ENCODE measurements at regions not wholly inside any gene's neighbourhood (a gene's known extent, or its start where the extent isn't known, plus 50 kb on each side); places are given as distances from the start of the nearest gene placed in this dataset.

DNA sequence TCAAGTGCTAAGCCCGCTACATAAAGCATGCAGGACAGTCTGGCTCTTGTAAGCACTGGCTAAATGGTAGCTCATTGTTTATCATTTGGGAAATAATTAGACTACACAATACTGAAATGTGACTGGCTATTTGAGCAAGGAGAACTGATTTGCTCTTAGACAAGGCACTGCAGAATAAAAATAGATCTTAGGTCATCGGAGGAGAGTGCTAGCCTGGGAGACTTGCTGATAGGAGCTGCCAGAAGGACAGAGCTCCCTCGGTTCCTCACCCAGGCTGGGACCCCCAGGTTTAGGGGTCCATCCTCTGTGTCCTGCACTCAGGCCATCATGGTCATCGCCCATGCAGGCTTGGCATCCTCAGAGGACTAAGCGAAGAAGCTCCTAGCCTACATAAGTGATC, 184.4 kb upstream of the NCAM1 start:
- no peak for FAIRE-seq
- CTCF ChIA-PET (ENCODE audit: low intra/inter-chr PET ratio, low total read pairs), result no interaction called here
- 65% methylated on average over 2 of the region's 5 CpGs for WGBS (ENCODE audit: low lambda C conversion rate)

DNA sequence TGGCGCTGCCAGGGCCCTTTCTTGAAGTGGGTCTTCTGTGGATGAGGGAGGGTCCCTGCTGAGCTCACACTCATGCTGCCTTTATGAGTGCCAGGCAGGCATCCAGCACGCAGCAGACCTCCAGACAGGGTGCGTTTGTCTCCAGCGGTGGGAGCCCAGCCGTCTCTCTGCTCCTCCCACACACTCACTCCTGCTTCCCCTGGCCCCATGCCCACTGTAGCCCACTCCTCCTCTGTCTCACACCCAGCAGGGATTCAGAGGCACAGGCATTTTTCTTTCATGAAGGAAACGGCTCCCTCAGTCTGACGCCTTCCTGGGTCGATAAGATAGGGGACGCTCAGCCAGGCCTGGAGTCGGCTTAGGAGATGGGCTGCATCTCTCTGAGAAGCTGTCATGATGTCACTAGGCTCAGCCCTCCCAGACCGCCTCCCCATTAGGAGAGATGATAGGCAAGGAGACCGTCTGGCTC, 183.9 kb upstream of the NCAM1 start:
- CTCF ChIA-PET (ENCODE audit: low intra/inter-chr PET ratio, low total read pairs), result no interaction called here
- Histone ChIP-seq H3K4me1 (ENCODE audit: insufficient read depth, low read length) (no peaks in the 10 kb centered on the region), H3K4me3 (replicated peaks in 1 of 3; ENCODE audit: insufficient read depth in 1 of 3, low read depth in 2 of 3, low read length in 3 of 3) (no peak overlapping the region), H3K27me3 (ENCODE audit: control insufficient read depth in 1 of 2, insufficient read depth in 2 of 2, low read length in 2 of 2) (peaks cover 0 to 17% of the 10 kb centered on the region in 2 experiments; a peak in 3 of 5 replicates), H3K36me3 (replicated peaks in 1 of 2; ENCODE audit: control insufficient read depth in 1 of 2, insufficient read depth in 2 of 2, low read length in 2 of 2) (no peaks in the 10 kb centered on the region), H2AFZ (ENCODE audit: low read length) (no peak overlapping the region), H3K4me2 (ENCODE audit: low read depth, low read length) (no peak overlapping the region), H3K27ac (ENCODE audit: extremely low read length, insufficient read depth, low read length) (no peak overlapping the region), H3K9ac (ENCODE audit: insufficient read depth, low read depth, low read length) (no peak overlapping the region), H3K79me2 (ENCODE audit: insufficient read depth, low read length) (no peaks in the 10 kb centered on the region), H3K9me3 (ENCODE audit: low read length) (no peaks in the 10 kb centered on the region), H4K20me1 (ENCODE audit: insufficient read depth, low read length) (no peaks in the 10 kb centered on the region)
- in situ Hi-C loops (cut with HindIII; ENCODE audit: extremely low pct_ligation_motif_present, low pct_unique_long_range_greater_than_20kb), result no loop called here
- POLR2A ChIA-PET, result no interaction called here
- 25% methylated on average over 9 of the region's 12 CpGs for WGBS (ENCODE audit: low lambda C conversion rate)
- ATAC-seq, result no peak
- BruUV-seq (replicated peaks), result no TSS peak
- DNase-seq (ENCODE audit: low spot score), result no peak
- intact Hi-C loops (cut with micrococcal nuclease; ENCODE audit: unreplicated experiment), result no loop called here
- no peak for FAIRE-seq
- TF ChIP-seq, protein P1, sequence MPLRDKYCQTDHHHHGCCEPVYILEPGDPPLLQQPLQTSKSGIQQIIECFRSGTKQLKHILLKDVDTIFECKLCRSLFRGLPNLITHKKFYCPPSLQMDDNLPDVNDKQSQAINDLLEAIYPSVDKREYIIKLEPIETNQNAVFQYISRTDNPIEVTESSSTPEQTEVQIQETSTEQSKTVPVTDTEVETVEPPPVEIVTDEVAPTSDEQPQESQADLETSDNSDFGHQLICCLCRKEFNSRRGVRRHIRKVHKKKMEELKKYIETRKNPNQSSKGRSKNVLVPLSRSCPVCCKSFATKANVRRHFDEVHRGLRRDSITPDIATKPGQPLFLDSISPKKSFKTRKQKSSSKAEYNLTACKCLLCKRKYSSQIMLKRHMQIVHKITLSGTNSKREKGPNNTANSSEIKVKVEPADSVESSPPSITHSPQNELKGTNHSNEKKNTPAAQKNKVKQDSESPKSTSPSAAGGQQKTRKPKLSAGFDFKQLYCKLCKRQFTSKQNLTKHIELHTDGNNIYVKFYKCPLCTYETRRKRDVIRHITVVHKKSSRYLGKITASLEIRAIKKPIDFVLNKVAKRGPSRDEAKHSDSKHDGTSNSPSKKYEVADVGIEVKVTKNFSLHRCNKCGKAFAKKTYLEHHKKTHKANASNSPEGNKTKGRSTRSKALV (CRISPR knock-in tag; IDR thresholded peaks at IDR 0.05), result no peak
- no peak for TF ChIP-seq ELF4 (CRISPR knock-in tag; IDR thresholded peaks at IDR 0.05; ENCODE audit: borderline replicate concordance)
- no peak for TF ChIP-seq ZFP82 (CRISPR knock-in tag; IDR thresholded peaks at IDR 0.05; ENCODE audit: borderline replicate concordance)
- TF ChIP-seq ZNF773 (CRISPR knock-in tag; IDR thresholded peaks at IDR 0.05; ENCODE audit: borderline replicate concordance), result no peak
- no peak for TF ChIP-seq SMARCE1 (IDR thresholded peaks at IDR 0.05; ENCODE audit: borderline replicate concordance)
- TF ChIP-seq RAD21 (CRISPR knock-in tag; IDR thresholded peaks at IDR 0.05), result no peak
- TF ChIP-seq GTF3A (CRISPR knock-in tag; conservative IDR thresholded peaks at IDR 0.05), result no peak
- TF ChIP-seq, protein P2, sequence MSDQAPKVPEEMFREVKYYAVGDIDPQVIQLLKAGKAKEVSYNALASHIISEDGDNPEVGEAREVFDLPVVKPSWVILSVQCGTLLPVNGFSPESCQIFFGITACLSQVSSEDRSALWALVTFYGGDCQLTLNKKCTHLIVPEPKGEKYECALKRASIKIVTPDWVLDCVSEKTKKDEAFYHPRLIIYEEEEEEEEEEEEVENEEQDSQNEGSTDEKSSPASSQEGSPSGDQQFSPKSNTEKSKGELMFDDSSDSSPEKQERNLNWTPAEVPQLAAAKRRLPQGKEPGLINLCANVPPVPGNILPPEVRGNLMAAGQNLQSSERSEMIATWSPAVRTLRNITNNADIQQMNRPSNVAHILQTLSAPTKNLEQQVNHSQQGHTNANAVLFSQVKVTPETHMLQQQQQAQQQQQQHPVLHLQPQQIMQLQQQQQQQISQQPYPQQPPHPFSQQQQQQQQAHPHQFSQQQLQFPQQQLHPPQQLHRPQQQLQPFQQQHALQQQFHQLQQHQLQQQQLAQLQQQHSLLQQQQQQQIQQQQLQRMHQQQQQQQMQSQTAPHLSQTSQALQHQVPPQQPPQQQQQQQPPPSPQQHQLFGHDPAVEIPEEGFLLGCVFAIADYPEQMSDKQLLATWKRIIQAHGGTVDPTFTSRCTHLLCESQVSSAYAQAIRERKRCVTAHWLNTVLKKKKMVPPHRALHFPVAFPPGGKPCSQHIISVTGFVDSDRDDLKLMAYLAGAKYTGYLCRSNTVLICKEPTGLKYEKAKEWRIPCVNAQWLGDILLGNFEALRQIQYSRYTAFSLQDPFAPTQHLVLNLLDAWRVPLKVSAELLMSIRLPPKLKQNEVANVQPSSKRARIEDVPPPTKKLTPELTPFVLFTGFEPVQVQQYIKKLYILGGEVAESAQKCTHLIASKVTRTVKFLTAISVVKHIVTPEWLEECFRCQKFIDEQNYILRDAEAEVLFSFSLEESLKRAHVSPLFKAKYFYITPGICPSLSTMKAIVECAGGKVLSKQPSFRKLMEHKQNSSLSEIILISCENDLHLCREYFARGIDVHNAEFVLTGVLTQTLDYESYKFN (CRISPR knock-in tag; conservative IDR thresholded peaks at IDR 0.05), result no peak
- no peak for TF ChIP-seq SOX6 (IDR thresholded peaks at IDR 0.05)
- no peak for TF ChIP-seq SOX6 (CRISPR knock-in tag; IDR thresholded peaks at IDR 0.05)
- no peak for TF ChIP-seq EED (CRISPR knock-in tag; IDR thresholded peaks at IDR 0.05)
- no peak for TF ChIP-seq CREB1 (IDR thresholded peaks at IDR 0.05)
- no peak for TF ChIP-seq CREB1 (CRISPR knock-in tag; IDR thresholded peaks at IDR 0.05)
- TF ChIP-seq, protein P3, sequence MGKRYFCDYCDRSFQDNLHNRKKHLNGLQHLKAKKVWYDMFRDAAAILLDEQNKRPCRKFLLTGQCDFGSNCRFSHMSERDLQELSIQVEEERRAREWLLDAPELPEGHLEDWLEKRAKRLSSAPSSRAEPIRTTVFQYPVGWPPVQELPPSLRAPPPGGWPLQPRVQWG (CRISPR knock-in tag; IDR thresholded peaks at IDR 0.05; ENCODE audit: borderline replicate concordance, low read depth), result no peak

More for the DNA sequence above, 184.4 kb upstream of the NCAM1 start:
- Histone ChIP-seq H3K4me1 (ENCODE audit: insufficient read depth, low read length) (no peaks in the 10 kb centered on the region), H3K27ac (ENCODE audit: extremely low read length, insufficient read depth, low read length) (no peak overlapping the region), H2AFZ (ENCODE audit: low read length) (no peak overlapping the region), H3K9me3 (ENCODE audit: low read length) (no peaks in the 10 kb centered on the region), H3K4me3 (replicated peaks in 1 of 3; ENCODE audit: insufficient read depth in 1 of 3, low read depth in 2 of 3, low read length in 3 of 3) (no peak overlapping the region), H3K79me2 (ENCODE audit: insufficient read depth, low read length) (no peaks in the 10 kb centered on the region), H3K36me3 (replicated peaks in 1 of 2; ENCODE audit: control insufficient read depth in 1 of 2, insufficient read depth in 2 of 2, low read length in 2 of 2) (no peaks in the 10 kb centered on the region), H3K27me3 (ENCODE audit: control insufficient read depth in 1 of 2, insufficient read depth in 2 of 2, low read length in 2 of 2) (peaks cover 0 to 17% of the 10 kb centered on the region in 2 experiments; a peak in 3 of 5 replicates), H4K20me1 (ENCODE audit: insufficient read depth, low read length) (no peaks in the 10 kb centered on the region), H3K4me2 (ENCODE audit: low read depth, low read length) (no peak overlapping the region), H3K9ac (ENCODE audit: insufficient read depth, low read depth, low read length) (no peak overlapping the region)
- in situ Hi-C loops (cut with HindIII; ENCODE audit: extremely low pct_ligation_motif_present, low pct_unique_long_range_greater_than_20kb) (no loop called here), intact Hi-C loops (cut with micrococcal nuclease; ENCODE audit: unreplicated experiment) (no loop called here)
- BruUV-seq (replicated peaks), result no TSS peak
- ATAC-seq, result no peak
- TF ChIP-seq ZNF136 (CRISPR knock-in tag; IDR thresholded peaks at IDR 0.05; ENCODE audit: low read depth), result no peak
- no peak for TF ChIP-seq CC2D1A (CRISPR knock-in tag; IDR thresholded peaks at IDR 0.05)
- POLR2A ChIA-PET, result no interaction called here
- DNase-seq (ENCODE audit: low spot score), result no peak

Measured in HepG2 (cell line).